ENCODE measurements at regions not wholly inside any gene's neighbourhood (a gene's known extent, or its start where the extent isn't known, plus 50 kb on each side); places are given as distances from the start of the nearest gene placed in this dataset.

DNA sequence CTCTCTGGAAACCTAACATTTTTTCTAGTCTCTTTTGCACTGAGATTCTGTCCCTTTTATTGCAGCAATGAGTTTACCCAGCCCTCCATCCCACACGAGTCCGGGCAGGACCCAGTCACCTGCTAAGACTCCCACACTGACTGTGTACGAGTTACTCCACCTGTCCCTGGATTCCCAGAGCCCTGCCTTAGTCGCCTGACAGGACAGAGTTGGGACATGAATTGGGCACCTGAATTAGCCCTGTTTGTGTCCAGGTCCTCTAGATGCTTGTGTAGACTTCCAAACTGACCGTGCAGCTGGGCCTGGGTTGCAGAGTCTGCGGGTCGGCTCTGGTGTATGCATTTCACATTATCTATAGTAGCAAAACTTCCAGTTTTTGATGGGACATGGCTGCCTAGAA is 238.7 kb downstream of the VAPA start:
- no peaks in the 10 kb centered on the region for H3K4me1 ChIP-seq
- peaks cover 9% of the 10 kb centered on the region for H3K9me3 Mint-ChIP-seq (ENCODE audit: unreplicated experiment)
- no peak overlapping the region for H3K4me3 ChIP-seq (ENCODE audit: low read depth, low read length)
- H3K9me3 ChIP-seq, result no peaks in the 10 kb centered on the region
- no peak overlapping the region for H3K27ac Mint-ChIP-seq (ENCODE audit: unreplicated experiment)
- no peaks in the 10 kb centered on the region for H3K36me3 Mint-ChIP-seq (ENCODE audit: insufficient read depth, unreplicated experiment)
- H3K4me1 Mint-ChIP-seq (ENCODE audit: low read depth, unreplicated experiment), result no peaks in the 10 kb centered on the region
- POLR2A ChIA-PET, result no interaction called here
- CTCF ChIA-PET, result no interaction called here
- H3K27me3 ChIP-seq (replicated peaks; ENCODE audit: control insufficient read depth, insufficient read depth, low read length), result no peaks in the 10 kb centered on the region
- no peaks in the 10 kb centered on the region for H3K27me3 Mint-ChIP-seq (ENCODE audit: insufficient read depth, unreplicated experiment)
- no peak overlapping the region for H3K4me3 Mint-ChIP-seq (ENCODE audit: unreplicated experiment)
- intact Hi-C loops (cut with micrococcal nuclease; ENCODE audit: unreplicated experiment), result no loop called here
- BruUV-seq (replicated peaks), result no TSS peak
- TF ChIP-seq, protein P1, sequence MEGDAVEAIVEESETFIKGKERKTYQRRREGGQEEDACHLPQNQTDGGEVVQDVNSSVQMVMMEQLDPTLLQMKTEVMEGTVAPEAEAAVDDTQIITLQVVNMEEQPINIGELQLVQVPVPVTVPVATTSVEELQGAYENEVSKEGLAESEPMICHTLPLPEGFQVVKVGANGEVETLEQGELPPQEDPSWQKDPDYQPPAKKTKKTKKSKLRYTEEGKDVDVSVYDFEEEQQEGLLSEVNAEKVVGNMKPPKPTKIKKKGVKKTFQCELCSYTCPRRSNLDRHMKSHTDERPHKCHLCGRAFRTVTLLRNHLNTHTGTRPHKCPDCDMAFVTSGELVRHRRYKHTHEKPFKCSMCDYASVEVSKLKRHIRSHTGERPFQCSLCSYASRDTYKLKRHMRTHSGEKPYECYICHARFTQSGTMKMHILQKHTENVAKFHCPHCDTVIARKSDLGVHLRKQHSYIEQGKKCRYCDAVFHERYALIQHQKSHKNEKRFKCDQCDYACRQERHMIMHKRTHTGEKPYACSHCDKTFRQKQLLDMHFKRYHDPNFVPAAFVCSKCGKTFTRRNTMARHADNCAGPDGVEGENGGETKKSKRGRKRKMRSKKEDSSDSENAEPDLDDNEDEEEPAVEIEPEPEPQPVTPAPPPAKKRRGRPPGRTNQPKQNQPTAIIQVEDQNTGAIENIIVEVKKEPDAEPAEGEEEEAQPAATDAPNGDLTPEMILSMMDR (IDR thresholded peaks at IDR 0.05; ENCODE audit: insufficient read depth in 1 of 2, low read depth in 1 of 2, low read length in 1 of 2, severe bottlenecking in 1 of 2, unreplicated experiment in 1 of 2), result no peak
- no peak for DNase-seq
- no peaks in the 10 kb centered on the region for H3K36me3 ChIP-seq (ENCODE audit: control insufficient read depth, insufficient read depth, low read length)

DNA sequence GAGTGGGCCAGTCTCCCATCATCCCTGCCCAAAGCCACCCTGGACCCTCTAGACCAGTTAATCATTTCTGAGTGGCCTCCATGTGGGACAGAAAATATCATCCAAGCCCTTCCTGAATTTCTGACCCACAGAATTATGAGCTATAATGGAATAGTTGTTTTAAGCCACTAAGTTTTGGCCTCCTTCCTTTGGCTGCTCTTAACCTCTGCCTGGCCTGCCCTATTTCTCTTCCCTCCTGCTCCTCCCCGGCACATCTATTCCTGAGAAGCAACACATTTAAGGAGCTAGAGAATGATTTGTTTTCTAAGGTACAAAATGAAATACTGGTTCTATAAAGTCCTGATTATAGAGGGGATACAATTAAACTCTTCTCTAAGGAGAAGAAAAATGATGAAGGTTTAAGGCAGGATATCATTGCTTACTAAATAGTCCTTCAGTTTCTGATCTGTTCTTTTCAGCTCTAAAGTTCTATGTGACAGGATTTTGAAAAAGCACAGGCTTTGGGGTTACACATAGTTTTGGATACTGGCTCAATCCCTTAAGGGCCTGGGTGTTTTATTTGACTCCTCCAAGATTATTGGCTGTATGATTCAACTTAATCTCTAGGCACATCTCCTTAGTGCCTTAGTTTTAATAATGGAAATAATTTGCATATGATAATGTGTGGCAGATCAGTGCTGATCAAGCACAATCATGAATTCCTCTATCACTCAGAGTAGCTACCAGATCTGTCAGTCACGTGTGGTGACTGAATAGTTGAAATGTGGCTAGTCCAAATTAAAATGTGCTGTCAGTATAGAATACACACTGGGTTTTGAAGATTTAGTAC is 240.3 kb downstream of the VAPA start:
- Mint-ChIP-seq H3K36me3 (ENCODE audit: insufficient read depth, unreplicated experiment) (no peaks in the 10 kb centered on the region), H3K4me1 (ENCODE audit: low read depth, unreplicated experiment) (no peaks in the 10 kb centered on the region), H3K27me3 (ENCODE audit: insufficient read depth, unreplicated experiment) (no peaks in the 10 kb centered on the region), H3K27ac (ENCODE audit: unreplicated experiment) (no peak overlapping the region), H3K9me3 (ENCODE audit: unreplicated experiment) (peaks cover 7% of the 10 kb centered on the region), H3K4me3 (ENCODE audit: unreplicated experiment) (no peak overlapping the region)
- POLR2A ChIA-PET, result no interaction called here
- no peaks in the 10 kb centered on the region for H3K4me1 ChIP-seq
- CTCF ChIA-PET, result interaction anchor here (0.8 kb wide), 1 partner anchor 137 kb away, joined by 3 read pairs; no protein-coding TSS in a partner anchor
- no peak for DNase-seq
- no peak overlapping the region for H3K4me3 ChIP-seq (ENCODE audit: low read depth, low read length)
- intact Hi-C loops (cut with micrococcal nuclease; ENCODE audit: unreplicated experiment), result no loop called here
- TF ChIP-seq, protein P1 (IDR thresholded peaks at IDR 0.05; ENCODE audit: insufficient read depth in 1 of 2, low read depth in 1 of 2, low read length in 1 of 2, severe bottlenecking in 1 of 2, unreplicated experiment in 1 of 2), result no peak
- no peaks in the 10 kb centered on the region for H3K27me3 ChIP-seq (replicated peaks; ENCODE audit: control insufficient read depth, insufficient read depth, low read length)
- no TSS peak for BruUV-seq (replicated peaks)
- H3K9me3 ChIP-seq, result no peaks in the 10 kb centered on the region
- no peaks in the 10 kb centered on the region for H3K36me3 ChIP-seq (ENCODE audit: control insufficient read depth, insufficient read depth, low read length)

DNA sequence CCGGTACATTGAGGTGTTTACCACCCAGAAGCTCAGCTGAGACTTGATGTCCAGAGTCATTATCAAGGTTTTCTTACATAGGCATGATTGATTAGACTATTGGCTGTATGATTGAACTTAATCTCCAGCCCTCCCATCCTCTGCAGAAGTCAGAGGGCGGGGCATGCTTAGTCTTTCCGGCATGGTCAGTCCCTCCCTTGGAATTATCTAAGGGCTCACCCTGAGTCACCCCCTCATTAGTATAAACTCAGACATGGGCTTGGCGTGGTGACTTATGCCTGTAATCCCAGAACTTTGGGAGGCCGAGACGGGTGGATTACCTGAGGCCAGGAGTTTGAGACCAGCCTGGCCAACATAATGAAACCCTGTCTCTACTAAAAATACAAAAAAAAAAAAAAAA is 243.9 kb downstream of the VAPA start:
- CTCF ChIA-PET, result no interaction called here
- Mint-ChIP-seq H3K4me1 (ENCODE audit: low read depth, unreplicated experiment) (no peaks in the 10 kb centered on the region), H3K27ac (ENCODE audit: unreplicated experiment) (no peak overlapping the region), H3K4me3 (ENCODE audit: unreplicated experiment) (no peak overlapping the region), H3K36me3 (ENCODE audit: insufficient read depth, unreplicated experiment) (no peaks in the 10 kb centered on the region), H3K27me3 (ENCODE audit: insufficient read depth, unreplicated experiment) (no peaks in the 10 kb centered on the region), H3K9me3 (ENCODE audit: unreplicated experiment) (no peaks in the 10 kb centered on the region)
- H3K36me3 ChIP-seq (ENCODE audit: control insufficient read depth, insufficient read depth, low read length), result no peaks in the 10 kb centered on the region
- no peaks in the 10 kb centered on the region for H3K9me3 ChIP-seq
- no peaks in the 10 kb centered on the region for H3K4me1 ChIP-seq
- no TSS peak for BruUV-seq (replicated peaks)
- no peaks in the 10 kb centered on the region for H3K27me3 ChIP-seq (replicated peaks; ENCODE audit: control insufficient read depth, insufficient read depth, low read length)
- POLR2A ChIA-PET, result no interaction called here
- TF ChIP-seq, protein P1 (IDR thresholded peaks at IDR 0.05; ENCODE audit: insufficient read depth in 1 of 2, low read depth in 1 of 2, low read length in 1 of 2, severe bottlenecking in 1 of 2, unreplicated experiment in 1 of 2), result no peak
- no peak for DNase-seq
- intact Hi-C loops (cut with micrococcal nuclease; ENCODE audit: unreplicated experiment), result no loop called here
- no peak overlapping the region for H3K4me3 ChIP-seq (ENCODE audit: low read depth, low read length)
